ENCODE measurements at regions not wholly inside any gene's neighbourhood (a gene's known extent, or its start where the extent isn't known, plus 50 kb on each side); places are given as distances from the start of the nearest gene placed in this dataset.
"Not testable (repeated sequence)": the region's sequence is repeated elsewhere in the genome, so short reads cannot be mapped to it uniquely, and the experiment has no call there.

DNA sequence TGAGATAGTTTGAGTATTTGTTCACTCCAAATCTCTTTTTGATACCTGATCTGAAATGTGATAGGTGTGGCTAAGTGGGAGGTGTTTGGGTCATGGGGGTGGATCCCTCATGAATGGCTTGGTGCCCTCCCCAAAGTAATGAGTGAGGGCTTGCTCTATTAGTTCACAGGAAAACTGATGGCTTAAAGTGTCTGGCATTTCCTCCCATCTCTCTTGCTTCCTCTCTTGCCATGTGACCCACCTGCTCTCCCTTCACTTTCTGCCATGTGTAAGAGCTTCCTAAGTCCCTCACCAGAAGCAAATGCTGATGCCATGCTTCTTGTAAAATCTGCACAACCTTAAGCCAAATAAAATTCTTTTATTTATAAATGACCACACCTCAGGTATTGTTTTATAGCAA, 61.1 kb downstream of the MAD2L1 start:
- no peak for DNase-seq (ENCODE audit: low spot score)

- DNase-seq (ENCODE audit: low spot score), result no peak
These were observed 61.6 kb downstream of the MAD2L1 start for GRCh38 chr4:120005076-120005475.

- no peak for DNase-seq (ENCODE audit: low spot score)
These were observed 62.6 kb downstream of the MAD2L1 start for GRCh38 chr4:120004054-120004453.

GRCh38 chr4:120003193-120003592, 63.5 kb downstream of the MAD2L1 start:
- no peak for DNase-seq (ENCODE audit: low spot score)

DNA sequence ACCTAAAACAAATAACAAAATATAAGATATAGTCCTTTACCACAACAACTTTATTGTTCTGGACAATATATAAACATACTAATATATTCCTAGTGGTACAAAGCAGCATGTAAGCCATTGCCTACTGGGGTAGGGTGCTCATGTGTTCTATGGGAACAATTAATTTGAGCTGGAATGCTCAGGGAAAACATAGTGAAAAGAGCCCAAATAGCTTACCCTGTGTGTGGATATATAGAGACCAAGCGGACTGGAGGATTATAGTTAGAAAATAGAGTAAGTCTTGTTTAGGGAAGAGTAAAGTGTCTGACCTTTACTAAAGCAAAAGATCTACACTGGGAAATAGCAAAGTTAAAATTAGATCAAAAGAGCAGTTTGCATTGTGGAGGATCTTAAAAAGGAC, 64.8 kb downstream of the MAD2L1 start:
- no peak for DNase-seq (ENCODE audit: low spot score)

DNA sequence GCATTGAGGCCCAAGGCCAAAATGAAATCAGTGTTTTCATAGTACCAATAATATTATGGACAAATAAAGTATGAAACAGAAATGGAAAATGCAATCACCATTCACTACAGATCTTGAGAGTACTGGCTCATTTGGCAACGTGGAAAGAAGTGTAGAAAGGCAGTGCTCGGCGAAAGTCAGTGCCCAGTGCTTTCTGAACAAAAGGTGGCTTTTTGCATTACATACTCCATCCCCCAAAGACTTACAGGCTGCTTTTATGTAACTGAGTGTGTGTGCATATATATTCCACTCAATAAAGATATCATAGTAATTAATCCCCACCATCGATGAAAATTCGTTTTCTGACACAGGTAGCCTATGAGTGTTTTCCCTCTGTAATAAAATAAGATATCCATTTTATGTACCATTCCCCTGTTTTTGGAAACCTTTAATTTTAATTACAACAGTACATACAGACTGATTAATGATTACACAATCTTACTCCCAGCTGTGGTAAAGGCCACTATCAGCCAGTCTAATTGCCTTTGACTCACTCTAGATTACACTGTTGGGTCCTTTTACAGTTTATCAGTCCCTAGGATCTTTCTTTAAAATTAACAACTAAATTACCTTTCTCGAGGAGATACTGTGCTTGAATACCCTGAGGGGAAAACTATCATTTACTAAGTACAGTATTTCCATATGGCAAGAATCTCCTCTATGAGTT, 65.9 kb downstream of the MAD2L1 start:
- DNase-seq (ENCODE audit: low spot score), result no peak

DNA sequence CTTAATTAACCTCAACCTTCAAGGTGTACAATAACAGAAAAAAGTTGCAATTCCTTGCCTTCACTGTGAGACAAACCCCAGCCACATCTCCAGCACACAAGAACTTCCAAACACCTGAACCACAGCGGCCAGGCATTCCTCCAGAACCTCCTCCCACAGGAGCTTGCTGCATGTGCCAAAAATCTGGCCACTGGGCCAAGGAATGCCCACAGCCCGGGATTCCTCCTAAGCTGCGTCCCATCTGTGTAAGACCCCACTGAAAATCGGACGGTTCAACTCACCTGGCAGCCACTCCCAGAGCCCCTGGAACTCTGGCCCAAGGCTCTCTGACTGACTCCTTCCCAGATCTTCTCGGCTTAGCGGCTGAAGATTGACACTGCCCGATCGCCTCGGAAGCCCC, 70.6 kb downstream of the MAD2L1 start:
- DNase-seq (ENCODE audit: low spot score), result not testable (repeated sequence)

DNA sequence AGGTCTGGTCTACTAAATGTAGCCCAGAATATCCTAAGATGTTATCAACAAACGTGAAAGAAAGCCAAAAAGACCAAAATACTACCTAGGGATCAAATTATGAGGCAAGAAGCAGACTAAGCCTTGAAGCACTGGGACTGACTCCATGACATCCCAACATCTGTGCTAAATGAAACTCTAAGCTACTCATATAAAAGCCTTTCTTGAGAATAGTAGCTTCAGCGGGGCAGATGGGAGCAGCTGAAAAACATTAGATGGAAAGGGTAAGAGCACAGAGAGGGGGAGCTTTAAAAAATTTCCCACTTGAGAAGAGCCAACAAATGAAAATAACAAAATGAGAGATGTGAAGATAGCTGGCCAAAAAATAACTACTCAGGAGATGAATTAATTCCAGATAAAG, 81.7 kb downstream of the MAD2L1 start:
- DNase-seq (ENCODE audit: low spot score), result no peak

- DNase-seq (ENCODE audit: low spot score), result no peak
These were observed 83.9 kb downstream of the MAD2L1 start for GRCh38 chr4:119982756-119983155.

DNA sequence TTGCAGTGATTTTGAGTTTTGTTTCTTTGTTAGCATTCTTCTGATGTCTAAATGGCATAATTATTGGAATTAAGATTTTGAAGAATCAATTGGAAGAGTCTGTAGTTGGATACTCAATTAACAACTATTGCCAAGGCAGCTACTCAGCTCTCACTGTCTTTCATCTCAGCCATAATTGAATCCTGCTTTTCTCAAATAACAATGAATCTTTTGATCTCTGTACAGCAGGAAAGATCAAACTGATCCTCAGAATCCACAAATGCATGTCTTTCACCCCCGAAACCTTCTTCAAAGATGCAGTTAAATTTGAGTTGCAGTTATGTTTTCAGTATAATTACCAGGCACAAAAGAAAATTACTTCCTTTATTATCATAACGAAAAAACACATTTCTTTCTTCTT, 86.2 kb downstream of the MAD2L1 start:
- DNase-seq (ENCODE audit: low spot score), result no peak

DNA sequence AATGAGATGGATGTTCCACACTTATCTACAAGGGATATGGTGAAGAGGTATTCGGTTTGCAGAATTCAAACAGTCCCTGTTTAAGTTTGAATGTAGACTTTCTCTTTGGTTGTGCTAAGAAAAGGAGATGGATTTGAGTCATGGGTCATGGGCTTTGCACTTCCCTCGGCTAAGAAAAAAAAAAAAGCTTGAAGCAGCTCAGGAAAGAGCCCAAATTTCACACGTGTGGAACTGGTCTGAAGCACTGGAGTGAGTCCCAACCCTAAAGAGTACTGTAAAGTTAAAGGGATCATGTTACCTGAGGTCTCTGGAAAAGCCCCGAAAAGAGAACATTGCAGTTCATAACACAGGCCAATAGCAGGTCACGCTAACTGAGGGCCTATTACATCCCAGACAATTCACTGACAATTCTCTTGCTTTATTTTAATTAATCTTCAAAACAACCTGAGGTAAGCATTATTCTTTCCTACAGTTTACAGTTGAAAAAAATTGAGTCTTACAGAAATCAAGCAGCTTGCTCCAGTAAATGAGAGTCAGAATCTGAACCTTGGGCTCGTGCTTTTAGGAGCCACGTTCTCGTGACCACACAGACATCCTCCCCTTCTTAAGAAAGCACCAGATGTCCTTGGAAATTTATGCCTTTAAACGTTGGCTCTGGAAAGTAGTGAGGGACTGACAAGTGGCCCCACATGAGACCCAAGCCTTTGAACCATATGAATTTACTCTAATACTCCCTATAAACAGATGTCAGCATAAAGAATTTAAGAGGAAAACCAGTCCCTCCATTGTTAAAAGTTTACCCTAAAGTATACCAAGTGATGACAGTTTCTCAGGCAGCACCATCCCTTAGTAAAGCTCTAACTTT, 89.3 kb downstream of the MAD2L1 start:
- no peak for DNase-seq (ENCODE audit: low spot score)

GRCh38 chr4:119971431-119972084, 95.1 kb downstream of the MAD2L1 start:
- no peak for DNase-seq (ENCODE audit: low spot score)

- DNase-seq (ENCODE audit: low spot score), result no peak
These were observed 104.0 kb downstream of the MAD2L1 start for GRCh38 chr4:119962631-119963030.

DNA sequence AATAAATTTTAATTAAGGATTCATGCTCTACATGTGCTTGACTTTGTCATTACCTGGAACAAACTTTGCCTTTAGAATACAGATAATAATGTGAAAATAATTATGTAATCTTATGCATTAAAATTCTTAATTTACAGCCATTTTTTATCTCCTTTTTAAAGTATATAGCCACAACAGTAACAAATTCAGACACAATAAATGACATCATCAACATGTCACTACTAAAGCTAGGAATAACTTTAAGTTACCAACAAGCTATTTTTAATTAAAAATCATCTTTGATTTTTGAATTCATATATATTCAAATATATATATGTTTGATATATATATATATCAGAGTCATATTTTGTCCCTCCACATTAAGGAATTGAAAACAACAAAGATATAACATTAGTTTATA, 107.7 kb downstream of the MAD2L1 start:
- DNase-seq (ENCODE audit: low spot score), result no peak

DNA sequence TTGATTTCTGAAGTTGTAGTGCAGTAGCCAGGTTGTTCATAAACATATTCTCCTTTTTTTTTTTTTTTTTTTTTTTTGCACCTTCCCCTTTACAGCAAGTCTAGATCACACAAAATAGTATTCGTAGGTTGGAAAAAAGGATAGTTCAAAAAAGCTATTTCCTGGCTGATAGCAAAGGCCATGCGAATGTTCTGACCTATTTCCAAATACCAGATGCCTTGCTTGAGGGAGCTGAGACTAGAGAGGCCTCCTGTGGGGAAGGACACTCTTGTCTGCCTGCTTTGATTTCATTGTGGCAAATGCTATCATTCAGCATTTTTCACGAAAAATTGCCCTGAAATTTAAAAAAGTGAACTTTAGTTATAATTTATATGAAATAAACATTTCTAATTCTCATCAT, 111.4 kb downstream of the MAD2L1 start:
- DNase-seq (ENCODE audit: low spot score), result no peak

- DNase-seq (ENCODE audit: low spot score), result not testable (repeated sequence)
These were observed 112.2 kb downstream of the MAD2L1 start for GRCh38 chr4:119954487-119954886.

GRCh38 chr4:119946359-119946758, 120.3 kb downstream of the MAD2L1 start:
- DNase-seq (ENCODE audit: low spot score), result no peak

DNA sequence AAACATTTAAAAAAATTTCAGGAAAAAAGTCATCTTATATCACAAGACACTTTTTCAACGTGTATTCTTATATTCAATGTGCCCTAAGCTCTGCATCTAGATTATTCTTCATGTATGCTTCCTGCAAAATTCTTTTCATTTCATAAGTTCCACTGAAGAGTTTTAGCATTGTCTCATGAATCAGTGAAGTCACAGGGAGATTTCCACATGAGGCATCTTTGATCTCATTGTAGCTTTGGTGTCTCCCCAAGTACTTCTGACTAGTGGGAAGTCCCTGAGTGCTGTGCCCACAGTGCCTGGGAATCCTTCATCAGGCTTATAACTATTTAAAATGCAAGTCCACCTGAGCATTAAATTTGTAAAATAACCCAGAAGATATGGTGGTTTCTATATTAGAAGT, 123.8 kb downstream of the MAD2L1 start:
- no peak for DNase-seq (ENCODE audit: low spot score)

- no peak for DNase-seq (ENCODE audit: low spot score)
These were observed 126.1 kb downstream of the MAD2L1 start for GRCh38 chr4:119940557-119940956.

GRCh38 chr4:119939071-119939995, 127.3 kb downstream of the MAD2L1 start:
- DNase-seq (ENCODE audit: low spot score), result no peak

DNA sequence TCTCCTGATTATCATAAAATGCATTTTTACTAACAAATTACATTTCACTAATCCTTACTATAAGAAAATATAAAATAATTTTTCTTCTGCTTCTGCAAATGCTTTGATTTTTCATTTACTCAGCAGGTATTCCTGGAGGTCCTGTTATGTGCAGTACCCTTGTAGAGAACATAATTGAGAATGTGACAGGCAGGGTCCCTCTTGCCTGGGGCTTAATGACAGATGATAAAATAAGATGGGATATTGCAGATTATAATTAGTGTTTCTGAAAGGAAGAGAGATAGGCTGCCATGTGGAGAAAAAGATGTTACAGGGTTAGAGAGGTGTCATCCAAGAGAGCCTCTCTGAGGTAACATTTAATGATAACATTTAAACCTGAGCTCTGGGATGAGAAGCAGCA, 128.9 kb downstream of the MAD2L1 start:
- DNase-seq (ENCODE audit: low spot score), result no peak

DNA sequence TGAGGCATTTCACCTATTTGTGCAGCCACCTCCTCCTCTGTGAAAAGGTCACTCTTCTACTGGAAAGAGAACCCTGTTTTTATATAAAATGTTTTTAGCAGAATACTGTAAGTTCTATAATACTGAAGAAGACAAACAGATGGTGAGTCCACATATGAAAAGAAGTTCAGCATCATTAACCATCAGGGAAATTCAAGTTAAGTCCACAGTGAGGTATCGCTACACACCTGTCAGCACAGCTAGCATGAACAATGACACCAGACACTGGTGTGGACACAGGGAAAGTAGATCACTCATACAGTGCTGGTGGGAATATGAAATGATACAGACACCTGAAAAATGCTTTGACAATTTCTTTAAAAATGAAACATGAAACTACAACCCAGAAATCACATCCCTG, 133.0 kb downstream of the MAD2L1 start:
- DNase-seq (ENCODE audit: low spot score), result no peak
